ENCODE measurements at regions not wholly inside any gene's neighbourhood (a gene's known extent, or its start where the extent isn't known, plus 50 kb on each side); places are given as distances from the start of the nearest gene placed in this dataset.

- TF ChIP-seq CTCF (IDR thresholded peaks at IDR 0.05; ENCODE audit: unreplicated experiment): no peak
These were observed 375.5 kb upstream of the CFAP20DC start for GRCh38 chr3:59425371-59425770.

GRCh38 chr3:59424268-59425010, 374.6 kb upstream of the CFAP20DC start:
- Mint-ChIP-seq H3K9me3 (ENCODE audit: low read depth) (no peaks in the 10 kb centered on the region), H3K4me3 (ENCODE audit: low read depth) (no peak overlapping the region), H3K27ac (no peak overlapping the region), H3K27me3 (peaks cover 37% of the 10 kb centered on the region), H3K36me3 (ENCODE audit: insufficient read depth) (no peaks in the 10 kb centered on the region), H3K4me1 (ENCODE audit: low read depth) (peaks cover 10% of the 10 kb centered on the region)
- no peak for TF ChIP-seq CTCF (IDR thresholded peaks at IDR 0.05; ENCODE audit: unreplicated experiment)
- no peak for DNase-seq (ENCODE audit: low spot score, unreplicated experiment)

More at GRCh38 chr3:59425371-59425770, 375.5 kb upstream of the CFAP20DC start:
- no peaks in the 10 kb centered on the region for H3K36me3 Mint-ChIP-seq (ENCODE audit: insufficient read depth)
- H3K4me1 Mint-ChIP-seq (ENCODE audit: low read depth): peaks cover 10% of the 10 kb centered on the region
- H3K27ac Mint-ChIP-seq: no peak overlapping the region
- H3K27me3 Mint-ChIP-seq: peaks cover 37% of the 10 kb centered on the region
- H3K4me3 Mint-ChIP-seq (ENCODE audit: low read depth): no peak overlapping the region
- DNase-seq (ENCODE audit: low spot score, unreplicated experiment): no peak
- no peaks in the 10 kb centered on the region for H3K9me3 Mint-ChIP-seq (ENCODE audit: low read depth)

GRCh38 chr3:59423707-59424106, 373.9 kb upstream of the CFAP20DC start:
- no peak for DNase-seq (ENCODE audit: low spot score, unreplicated experiment)
- no peak for TF ChIP-seq CTCF (IDR thresholded peaks at IDR 0.05; ENCODE audit: unreplicated experiment)
- H3K4me3 Mint-ChIP-seq (ENCODE audit: low read depth): no peak overlapping the region
- no peak overlapping the region for H3K27ac Mint-ChIP-seq
- H3K9me3 Mint-ChIP-seq (ENCODE audit: low read depth): no peaks in the 10 kb centered on the region
- H3K4me1 Mint-ChIP-seq (ENCODE audit: low read depth): peaks cover 10% of the 10 kb centered on the region
- no peaks in the 10 kb centered on the region for H3K36me3 Mint-ChIP-seq (ENCODE audit: insufficient read depth)
- H3K27me3 Mint-ChIP-seq: peaks cover 35% of the 10 kb centered on the region

GRCh38 chr3:59422312-59422711, 372.5 kb upstream of the CFAP20DC start:
- Mint-ChIP-seq H3K9me3 (ENCODE audit: low read depth) (no peaks in the 10 kb centered on the region), H3K4me1 (ENCODE audit: low read depth) (peaks cover 10% of the 10 kb centered on the region), H3K36me3 (ENCODE audit: insufficient read depth) (no peaks in the 10 kb centered on the region), H3K27me3 (peaks cover 23% of the 10 kb centered on the region), H3K4me3 (ENCODE audit: low read depth) (no peak overlapping the region), H3K27ac (no peak overlapping the region)
- no peak for DNase-seq (ENCODE audit: low spot score, unreplicated experiment)
- no peak for TF ChIP-seq CTCF (IDR thresholded peaks at IDR 0.05; ENCODE audit: unreplicated experiment)

- Mint-ChIP-seq H3K4me3 (ENCODE audit: low read depth) (no peak overlapping the region), H3K27ac (no peak overlapping the region), H3K27me3 (peaks cover 10% of the 10 kb centered on the region), H3K4me1 (ENCODE audit: low read depth) (no peaks in the 10 kb centered on the region), H3K36me3 (ENCODE audit: insufficient read depth) (no peaks in the 10 kb centered on the region), H3K9me3 (ENCODE audit: low read depth) (no peaks in the 10 kb centered on the region)
- TF ChIP-seq CTCF (IDR thresholded peaks at IDR 0.05; ENCODE audit: unreplicated experiment): no peak
- no peak for DNase-seq (ENCODE audit: low spot score, unreplicated experiment)
These were observed 369.0 kb upstream of the CFAP20DC start for GRCh38 chr3:59418836-59419235.

All from progenitor cell of endocrine pancreas (in vitro differentiated cells).